Thoracic aorta (tissue), 2 donors: ENCODE measurements at regions not wholly inside any gene's neighbourhood (a gene's known extent, or its start where the extent isn't known, plus 50 kb on each side); places are given as distances from the start of the nearest gene placed in this dataset.

Experiments used
- ATAC-seq: fragments of 150-250 bp; one replicate; pipeline ENCODE4 v1.8.0; 2017; ENCODE audit warnings: low read depth; ENCODE audit not compliant: insufficient number of reproducible peaks, low FRiP score
- DNase-seq: peaks from one replicate; pipeline ENCODE4 v3.0.0-alpha.2; 2020; ENCODE audit warnings: low spot score
- H3K27ac ChIP-seq, 2 donors: fragments of 200-600 bp; sonication (generic); 1 replicate in 1 of 2; 2 replicates in 1 of 2; pipeline ENCODE4 v1.5.1; 2016; ENCODE audit warnings: mild to moderate bottlenecking in 2 of 2, moderate library complexity in 2 of 2
- H3K27me3 ChIP-seq: fragments of 200-600 bp; sonication (generic); replicated peaks from 2 replicates; pipeline ENCODE4 v1.6.0; 2016; ENCODE audit warnings: mild to moderate bottlenecking; ENCODE audit not compliant: insufficient read depth
- H3K36me3 ChIP-seq: fragments of 200-600 bp; sonication (generic); one replicate; pipeline ENCODE4 v1.5.1; 2016
- H3K4me1 ChIP-seq, 2 donors: fragments of 200-600 bp; sonication (generic); 1 replicate in 1 of 2; 2 replicates in 1 of 2; pipeline versions ENCODE4 v1.5.1 to v1.6.0; 2016; ENCODE audit warnings: low read depth in 2 of 2, mild to moderate bottlenecking in 1 of 2; ENCODE audit not compliant: control insufficient read depth in 1 of 2
- H3K4me3 ChIP-seq: fragments of 200-600 bp; sonication (generic); 2 replicates; pipeline ENCODE4 v1.5.1; 2016; ENCODE audit warnings: mild to moderate bottlenecking
- H3K9me3 ChIP-seq: fragments of 200-600 bp; sonication (generic); 2 replicates; pipeline ENCODE4 v1.5.1; 2016
- CTCF ChIP-seq: fragments of 200-600 bp; sonication (generic); IDR thresholded peaks from one replicate; pipeline ENCODE4 v1.5.1; 2019; ENCODE audit warnings: antibody characterized with exemption

GRCh38 chr15:47602121-47602520 lies 115.2 kb upstream of the SEMA6D start:
- H3K27ac ChIP-seq, result no peak overlapping the region
- no peak overlapping the region for H3K4me3 ChIP-seq
- no peaks in the 10 kb centered on the region for H3K9me3 ChIP-seq
- peaks cover 0 to under 1% of the 10 kb centered on the region in 2 donors for H3K4me1 ChIP-seq
- H3K27me3 ChIP-seq, result no peaks in the 10 kb centered on the region
- ATAC-seq, result no peak
- H3K36me3 ChIP-seq, result no peaks in the 10 kb centered on the region
- DNase-seq, result no peak
- no peak for TF ChIP-seq CTCF

GRCh38 chr15:47603026-47603425 lies 114.3 kb upstream of the SEMA6D start:
- DNase-seq, result no peak
- H3K4me1 ChIP-seq, result peaks cover 0 to 9% of the 10 kb centered on the region in 2 donors
- no peaks in the 10 kb centered on the region for H3K9me3 ChIP-seq
- TF ChIP-seq CTCF, result no peak
- no peak for ATAC-seq
- H3K4me3 ChIP-seq, result no peak overlapping the region
- H3K27me3 ChIP-seq, result no peaks in the 10 kb centered on the region
- no peaks in the 10 kb centered on the region for H3K36me3 ChIP-seq
- no peak overlapping the region for H3K27ac ChIP-seq

GRCh38 chr15:47607695-47608094 lies 109.6 kb upstream of the SEMA6D start:
- Histone ChIP-seq H3K27ac (no peak overlapping the region), H3K4me3 (no peak overlapping the region), H3K9me3 (no peaks in the 10 kb centered on the region), H3K4me1 (peaks cover 0 to 13% of the 10 kb centered on the region in 2 donors), H3K27me3 (no peaks in the 10 kb centered on the region), H3K36me3 (no peaks in the 10 kb centered on the region)
- no peak for DNase-seq
- no peak for TF ChIP-seq CTCF
- ATAC-seq, result no peak

GRCh38 chr15:47609693-47610092 lies 107.6 kb upstream of the SEMA6D start:
- ATAC-seq (no peak), DNase-seq (no peak)
- H3K27ac ChIP-seq, result no peak overlapping the region
- H3K36me3 ChIP-seq, result no peaks in the 10 kb centered on the region
- no peaks in the 10 kb centered on the region for H3K27me3 ChIP-seq
- TF ChIP-seq CTCF, result no peak
- no peak overlapping the region for H3K4me3 ChIP-seq
- peaks cover 0 to 13% of the 10 kb centered on the region in 2 donors for H3K4me1 ChIP-seq
- no peaks in the 10 kb centered on the region for H3K9me3 ChIP-seq

GRCh38 chr15:47610736-47611135 lies 106.6 kb upstream of the SEMA6D start:
- Histone ChIP-seq H3K27me3 (no peaks in the 10 kb centered on the region), H3K27ac (no peak overlapping the region), H3K36me3 (no peaks in the 10 kb centered on the region), H3K4me3 (no peak overlapping the region), H3K9me3 (no peaks in the 10 kb centered on the region), H3K4me1 (peaks cover 0 to 13% of the 10 kb centered on the region in 2 donors)
- no peak for TF ChIP-seq CTCF
- DNase-seq (no peak), ATAC-seq (no peak)
